WTC11 (cell line): ENCODE measurements at regions not wholly inside any gene's neighbourhood (a gene's known extent, or its start where the extent isn't known, plus 50 kb on each side); places are given as distances from the start of the nearest gene placed in this dataset.

Experiments
- ATAC-seq: fragments of 200-7000 bp; cut with Tn5 transposase; 2 replicates; pipeline ENCODE4 v1.10.0; 2021; ENCODE audit warnings: mild to moderate bottlenecking, moderate library complexity
- CTCF ChIA-PET: fragments of 300-600 bp; sonication (Branson Sonifier 250); formaldehyde crosslinking; loops from one replicate; lab custom pipeline; 2021; ENCODE audit warnings: antibody characterized with exemption; lab: Charles Lee
- POLR2A ChIA-PET: fragments of 350-600 bp; sonication (Branson Sonifier 250); formaldehyde crosslinking; loops from one replicate; lab custom pipeline; 2021; ENCODE audit warnings: antibody characterized with exemption; lab: Charles Lee
- DNase-seq: peaks from one replicate; pipeline ENCODE4 v3.0.0; 2021; ENCODE audit warnings: low spot score
- H3K27ac Mint-ChIP-seq: 2 replicates; pipeline ENCODE4 v1.8.0; 2021; ENCODE audit warnings: mixed read lengths
- H3K27me3 Mint-ChIP-seq: 2 replicates; pipeline ENCODE4 v1.8.0; 2021; ENCODE audit warnings: low read depth, mild to moderate bottlenecking, moderate library complexity, mixed read lengths
- H3K36me3 Mint-ChIP-seq: 2 replicates; pipeline ENCODE4 v1.8.0; 2021; ENCODE audit warnings: mixed read lengths
- H3K4me1 Mint-ChIP-seq: 2 replicates; pipeline ENCODE4 v1.8.0; 2022; ENCODE audit warnings: mixed read lengths
- H3K4me3 Mint-ChIP-seq: 2 replicates; pipeline ENCODE4 v1.8.0; 2021; ENCODE audit warnings: mild to moderate bottlenecking, moderate library complexity, mixed read lengths
- H3K9me3 Mint-ChIP-seq: 2 replicates; pipeline ENCODE4 v1.8.0; 2021; ENCODE audit warnings: mixed read lengths
- ATF2 ChIP-seq: sonication (generic); formaldehyde crosslinking; IDR thresholded peaks from 2 replicates; pipeline ENCODE4 v1.8.1; 2022; ENCODE audit warnings: low read depth, missing genetic modification reagents, borderline replicate concordance
- ATF3 ChIP-seq: sonication (generic); formaldehyde crosslinking; conservative IDR thresholded peaks from 2 replicates; pipeline ENCODE4 v1.8.1; 2022; ENCODE audit warnings: mild to moderate bottlenecking, missing genetic modification reagents
- CDX4 ChIP-seq: fragments of 250-450 bp; sonication (Bioruptor Pico); IDR thresholded peaks from 2 replicates; pipeline ENCODE4 v1.9.0; 2021; ENCODE audit warnings: moderate library complexity, mild to moderate bottlenecking, inconsistent platforms, borderline replicate concordance
- CREB1 ChIP-seq: sonication (generic); formaldehyde crosslinking; IDR thresholded peaks from 2 replicates; pipeline ENCODE4 v1.8.0; 2023; ENCODE audit warnings: mild to moderate bottlenecking, missing genetic modification reagents
- ELF4 ChIP-seq: sonication (generic); formaldehyde crosslinking; IDR thresholded peaks from 2 replicates; pipeline ENCODE4 v1.8.1; 2022; ENCODE audit warnings: low read depth, mild to moderate bottlenecking, moderate library complexity, missing genetic modification reagents
- ETV6 ChIP-seq: sonication (generic); formaldehyde crosslinking; IDR thresholded peaks from 2 replicates; pipeline ENCODE4 v1.8.1; 2022; ENCODE audit warnings: mild to moderate bottlenecking, missing genetic modification reagents
- GABPB1 ChIP-seq: sonication (generic); formaldehyde crosslinking; IDR thresholded peaks from 2 replicates; pipeline ENCODE4 v1.8.1; 2023; ENCODE audit warnings: mild to moderate bottlenecking, missing genetic modification reagents
- MAX ChIP-seq: sonication (generic); formaldehyde crosslinking; IDR thresholded peaks from 2 replicates; pipeline ENCODE4 v1.8.0; 2022; ENCODE audit warnings: mild to moderate bottlenecking, missing genetic modification reagents
- NFE2L1 ChIP-seq: sonication (generic); formaldehyde crosslinking; IDR thresholded peaks from 2 replicates; pipeline ENCODE4 v1.8.1; 2023; ENCODE audit warnings: missing genetic modification reagents
- NR1H2 ChIP-seq: sonication (generic); formaldehyde crosslinking; IDR thresholded peaks from 2 replicates; pipeline ENCODE4 v1.9.0; 2021; ENCODE audit warnings: mild to moderate bottlenecking, moderate library complexity, missing genetic modification reagents
- RORB ChIP-seq: fragments of 250-450 bp; sonication (Bioruptor Pico); IDR thresholded peaks from 2 replicates; pipeline ENCODE4 v1.9.0; 2021; ENCODE audit warnings: mild to moderate bottlenecking
- SP1 ChIP-seq: sonication (generic); formaldehyde crosslinking; conservative IDR thresholded peaks from 2 replicates; pipeline ENCODE4 v1.8.1; 2022; ENCODE audit warnings: missing genetic modification reagents
- TEAD4 ChIP-seq: sonication (generic); formaldehyde crosslinking; IDR thresholded peaks from 2 replicates; pipeline ENCODE4 v1.8.0; 2022; ENCODE audit warnings: mild to moderate bottlenecking, missing genetic modification reagents
- ZNF121 ChIP-seq: sonication (generic); formaldehyde crosslinking; IDR thresholded peaks from 2 replicates; pipeline ENCODE4 v1.8.0; 2023; ENCODE audit warnings: missing genetic modification reagents
- ZNF138 ChIP-seq: sonication (generic); formaldehyde crosslinking; conservative IDR thresholded peaks from 2 replicates; pipeline ENCODE4 v1.8.1; 2022; ENCODE audit warnings: mild to moderate bottlenecking, moderate library complexity, missing genetic modification reagents
- ZNF281 ChIP-seq: sonication (generic); formaldehyde crosslinking; IDR thresholded peaks from 2 replicates; pipeline ENCODE4 v1.8.0; 2023; ENCODE audit warnings: mild to moderate bottlenecking, missing genetic modification reagents
- ZNF416 ChIP-seq: fragments of 250-450 bp; sonication (Bioruptor Pico); IDR thresholded peaks from 2 replicates; pipeline ENCODE4 v1.9.0; 2021; ENCODE audit warnings: mild to moderate bottlenecking, inconsistent platforms
- ZNF423 ChIP-seq: fragments of 250-450 bp; sonication (Bioruptor Pico); IDR thresholded peaks from 2 replicates; pipeline ENCODE4 v2.1.2; 2022; ENCODE audit warnings: mild to moderate bottlenecking, moderate library complexity
- ZNF512 ChIP-seq: sonication (generic); formaldehyde crosslinking; IDR thresholded peaks from 2 replicates; pipeline ENCODE4 v1.8.1; 2022; ENCODE audit warnings: missing genetic modification reagents, borderline replicate concordance
- ZNF532 ChIP-seq: fragments of 250-450 bp; sonication (Bioruptor Pico); IDR thresholded peaks from 2 replicates; pipeline ENCODE4 v1.9.0; 2021; ENCODE audit warnings: mild to moderate bottlenecking, borderline replicate concordance

GRCh38 chr13:105991131-105991530, 544.3 kb downstream of the EFNB2 start (continued):
- TF ChIP-seq GABPB1 (CRISPR knock-in tag) (no peak), ZNF416 (CRISPR knock-in tag) (no peak), MAX (CRISPR knock-in tag) (no peak)
- TF ChIP-seq, all 79 proteins: peak for 0

- DNase-seq = no peak
- Mint-ChIP-seq H3K4me3 (no peak overlapping the region), H3K36me3 (no peaks in the 10 kb centered on the region), H3K27me3 (no peaks in the 10 kb centered on the region), H3K4me1 (no peaks in the 10 kb centered on the region)
- no peak for TF ChIP-seq ZNF423 (CRISPR knock-in tag)
- no peak for TF ChIP-seq ETV6 (CRISPR knock-in tag)
- TF ChIP-seq CREB1 (CRISPR knock-in tag) = no peak
- no peak for TF ChIP-seq ZNF121
- no peak for TF ChIP-seq ZNF512 (CRISPR knock-in tag)
- no peak for TF ChIP-seq RORB (CRISPR knock-in tag)
- no peak for TF ChIP-seq ZNF281 (CRISPR knock-in tag)
- no peak for TF ChIP-seq MAX (CRISPR knock-in tag)
- TF ChIP-seq ATF3 (CRISPR knock-in tag) = no peak
- TF ChIP-seq, all 79 proteins: peak for 0
- Mint-ChIP-seq H3K9me3 (no peaks in the 10 kb centered on the region), H3K27ac (no peak overlapping the region)
- no peak for ATAC-seq
- ChIA-PET POLR2A (no interaction called here), CTCF (no interaction called here)
Observed at GRCh38 chr13:105990256-105990958, 545.1 kb downstream of the EFNB2 start.

GRCh38 chr13:105984646-105985045, 550.8 kb downstream of the EFNB2 start:
- Mint-ChIP-seq H3K9me3 (no peaks in the 10 kb centered on the region), H3K4me3 (no peak overlapping the region), H3K27me3 (no peaks in the 10 kb centered on the region), H3K27ac (no peak overlapping the region), H3K4me1 (peaks cover 11% of the 10 kb centered on the region; the same call in 1 of the 2 replicates), H3K36me3 (no peaks in the 10 kb centered on the region)
- ChIA-PET CTCF (no interaction called here), POLR2A (no interaction called here)
- no peak for ATAC-seq
- DNase-seq = no peak
- no peak for TF ChIP-seq ATF2
- TF ChIP-seq ZNF532 = no peak
- no peak for TF ChIP-seq SP1
- TF ChIP-seq NFE2L1 (CRISPR knock-in tag) = no peak
- TF ChIP-seq ATF3 (CRISPR knock-in tag) = no peak
- TF ChIP-seq ZNF138 (CRISPR knock-in tag) = no peak
- TF ChIP-seq CDX4 = no peak
- no peak for TF ChIP-seq TEAD4 (CRISPR knock-in tag)
- TF ChIP-seq ELF4 (CRISPR knock-in tag) = no peak
- no peak for TF ChIP-seq NR1H2 (CRISPR knock-in tag)
